Right lobe of liver (tissue), 6 donors: ENCODE measurements at regions not wholly inside any gene's neighbourhood (a gene's known extent, or its start where the extent isn't known, plus 50 kb on each side); places are given as distances from the start of the nearest gene placed in this dataset.

Source experiments
- ATAC-seq, 4 donors: fragments of 200-7000 bp; cut with Tn5 transposase; one replicate each; pipeline ENCODE4 v1.9.1; 2020; ENCODE audit warnings: mild to moderate bottlenecking in 4 of 4, moderate library complexity in 4 of 4
- DNase-seq, 3 donors: peaks; one replicate each; pipeline ENCODE4 v3.0.0-alpha.2; 2020
- H3K27ac ChIP-seq, 3 donors: fragments of 200-600 bp; one replicate each; pipeline ENCODE4 v1.8.0; 2022
- H3K27me3 ChIP-seq, 2 donors: fragments of 200-600 bp; one replicate each; pipeline ENCODE4 v1.8.0; 2022
- H3K36me3 ChIP-seq, 4 donors: fragments of 200-600 bp; sonication (generic) in 1 of 4; one replicate each; pipeline versions ENCODE4 v1.5.1 to v1.8.0; 2017 to 2022; ENCODE audit warnings: control low read depth in 1 of 4
- H3K4me1 ChIP-seq, 4 donors: fragments of 200-600 bp; sonication (generic) in 1 of 4; one replicate each; pipeline versions ENCODE4 v1.5.1 to v1.8.0; 2017 to 2022; ENCODE audit warnings: control low read depth in 1 of 4
- H3K4me3 ChIP-seq, 3 donors: fragments of 200-600 bp; one replicate each; pipeline ENCODE4 v1.8.0; 2022
- H3K9me3 ChIP-seq, 4 donors: fragments of 200-600 bp; sonication (generic) in 1 of 4; one replicate each; pipeline versions ENCODE4 v1.5.1 to v1.8.0; 2017 to 2022; ENCODE audit warnings: control low read depth in 1 of 4
- POLR2A ChIP-seq: fragments of 450-650 bp; IDR thresholded peaks from one replicate; pipeline ENCODE4 v1.6.1; 2017; ENCODE audit warnings: antibody characterized with exemption, mild to moderate bottlenecking
- WGBS: methylation state at CpG from one replicate; pipeline ENCODE4 v1.1.6; 2018; ENCODE audit warnings: low coverage, low lambda C conversion rate; ENCODE audit not compliant: insufficient coverage; ENCODE audit errors: missing lambda C conversion rate; 5-methylcytosine and 5-hydroxymethylcytosine counted together
- intact Hi-C, 2 donors: fragments of 100-400 bp; cut with DNase I; formaldehyde crosslinking; loops; one replicate each; pipeline versions ENCODE4 v1.11.2 to v1.14.1; 2022
- TF ChIP-seq, protein P1 (sequence below), 4 donors: fragments of 200-600 bp in 3 of 4; fragments of 450-650 bp in 1 of 4; IDR thresholded peaks; one replicate each; pipeline versions ENCODE4 v1.5.1 to v1.8.0; 2016 to 2022; ENCODE audit warnings: antibody characterized with exemption in 4 of 4, mild to moderate bottlenecking in 2 of 4
- donor health status: DM: no; HTN: yes; CAD: no.
- donor health status: DM: no; HTN: no; CAD: no.
- donor health status: DM: no; HTN: no; CAD: no.
- donor health status: DM: no; HTN: yes; CAD: no.
- donor health status: DM: no; HTN: yes; CAD: no.

DNA sequence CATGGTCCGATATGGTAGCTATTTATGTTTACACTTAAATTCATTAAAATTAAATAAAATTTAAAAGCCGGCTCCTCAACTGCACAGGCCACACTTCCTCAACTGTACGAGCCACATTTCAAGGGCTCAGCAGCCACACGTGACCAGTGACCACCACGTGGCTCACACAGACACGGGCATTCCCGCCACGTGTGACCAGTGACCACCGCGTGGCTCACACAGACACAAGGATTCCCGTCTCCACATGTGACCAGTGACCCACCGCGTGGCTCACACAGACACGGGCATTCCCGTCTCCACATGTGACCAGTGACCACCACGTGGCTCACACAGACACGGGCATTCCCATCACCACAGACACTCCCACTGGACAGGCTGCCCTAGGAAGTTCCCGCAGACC, 91.3 kb downstream of the PDGFA start:
- H3K36me3 ChIP-seq, result no peaks in the 10 kb centered on the region
- TF ChIP-seq, protein P1, sequence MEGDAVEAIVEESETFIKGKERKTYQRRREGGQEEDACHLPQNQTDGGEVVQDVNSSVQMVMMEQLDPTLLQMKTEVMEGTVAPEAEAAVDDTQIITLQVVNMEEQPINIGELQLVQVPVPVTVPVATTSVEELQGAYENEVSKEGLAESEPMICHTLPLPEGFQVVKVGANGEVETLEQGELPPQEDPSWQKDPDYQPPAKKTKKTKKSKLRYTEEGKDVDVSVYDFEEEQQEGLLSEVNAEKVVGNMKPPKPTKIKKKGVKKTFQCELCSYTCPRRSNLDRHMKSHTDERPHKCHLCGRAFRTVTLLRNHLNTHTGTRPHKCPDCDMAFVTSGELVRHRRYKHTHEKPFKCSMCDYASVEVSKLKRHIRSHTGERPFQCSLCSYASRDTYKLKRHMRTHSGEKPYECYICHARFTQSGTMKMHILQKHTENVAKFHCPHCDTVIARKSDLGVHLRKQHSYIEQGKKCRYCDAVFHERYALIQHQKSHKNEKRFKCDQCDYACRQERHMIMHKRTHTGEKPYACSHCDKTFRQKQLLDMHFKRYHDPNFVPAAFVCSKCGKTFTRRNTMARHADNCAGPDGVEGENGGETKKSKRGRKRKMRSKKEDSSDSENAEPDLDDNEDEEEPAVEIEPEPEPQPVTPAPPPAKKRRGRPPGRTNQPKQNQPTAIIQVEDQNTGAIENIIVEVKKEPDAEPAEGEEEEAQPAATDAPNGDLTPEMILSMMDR (IDR thresholded peaks at IDR 0.05), result no peak
- no peak for TF ChIP-seq POLR2A
- H3K4me3 ChIP-seq, result no peak overlapping the region
- DNase-seq (no peak), ATAC-seq (no peak)
- H3K27me3 ChIP-seq, result no peaks in the 10 kb centered on the region
- 90% methylated on average over 15 of the region's 18 CpGs for WGBS
- intact Hi-C loops, result no loop called here
- no peaks in the 10 kb centered on the region for H3K9me3 ChIP-seq
- no peaks in the 10 kb centered on the region for H3K4me1 ChIP-seq
- no peak overlapping the region for H3K27ac ChIP-seq

DNA sequence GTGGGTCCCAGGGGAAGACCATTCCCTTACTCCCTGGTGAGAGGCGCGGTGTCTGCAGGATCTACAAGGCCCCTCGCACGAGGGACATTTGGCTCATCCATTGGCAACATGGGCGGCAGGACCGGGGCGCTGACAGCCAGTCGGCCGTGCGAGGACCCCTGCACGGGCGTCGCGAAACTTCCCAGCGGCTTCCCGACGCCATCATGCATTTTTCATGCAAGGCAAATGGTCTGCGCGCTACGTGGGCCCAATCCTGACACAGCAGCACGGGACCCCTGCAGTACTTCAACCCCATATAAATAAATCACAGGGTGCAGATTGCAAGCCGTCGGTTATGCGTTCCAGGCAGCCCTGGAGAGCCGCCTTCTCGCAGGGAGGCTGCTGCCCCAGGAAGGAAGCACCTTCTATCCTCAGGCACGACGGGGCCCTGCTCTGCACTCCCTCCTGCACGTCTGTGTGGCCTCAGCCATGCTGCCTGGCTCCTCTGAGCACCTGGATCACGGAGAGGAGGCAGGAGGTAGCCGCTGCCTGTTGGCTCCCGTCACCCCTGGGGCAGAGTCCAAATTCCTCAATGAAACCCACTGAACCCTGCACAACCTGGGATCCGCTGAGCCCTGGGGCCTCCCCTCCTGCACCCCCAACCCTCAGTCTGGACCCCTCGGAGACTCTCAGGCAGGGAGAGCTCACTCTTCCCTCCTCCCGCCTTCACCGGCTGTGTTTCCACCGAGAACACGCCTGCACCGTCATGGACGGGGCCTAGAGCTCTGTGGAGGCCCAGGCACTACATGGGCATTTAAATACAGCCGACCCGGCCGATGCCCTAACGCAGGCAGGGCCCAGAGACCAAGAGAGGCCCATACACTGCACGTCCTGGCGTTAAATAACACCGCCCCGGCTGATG, 90.5 kb downstream of the PDGFA start:
- no peaks in the 10 kb centered on the region for H3K36me3 ChIP-seq
- no peaks in the 10 kb centered on the region for H3K27me3 ChIP-seq
- H3K4me1 ChIP-seq, result no peaks in the 10 kb centered on the region
- intact Hi-C loops, result no loop called here
- DNase-seq (no peak), ATAC-seq (no peak)
- H3K9me3 ChIP-seq, result no peaks in the 10 kb centered on the region
- TF ChIP-seq POLR2A, result no peak
- TF ChIP-seq, protein P1 (IDR thresholded peaks at IDR 0.05), result no peak
- WGBS, result 81% methylated on average over 13 of the region's 48 CpGs
- H3K27ac ChIP-seq, result no peak overlapping the region
- H3K4me3 ChIP-seq, result no peak overlapping the region

- intact Hi-C loops, result no loop called here
- Histone ChIP-seq H3K9me3 (no peaks in the 10 kb centered on the region), H3K4me3 (no peak overlapping the region), H3K27me3 (no peaks in the 10 kb centered on the region), H3K36me3 (no peaks in the 10 kb centered on the region), H3K4me1 (no peaks in the 10 kb centered on the region), H3K27ac (no peak overlapping the region)
- no CpG with 5 or more reads among the region's 20 CpGs for WGBS
- ATAC-seq, result no peak
- DNase-seq, result no peak
- no peak for TF ChIP-seq POLR2A
- TF ChIP-seq, protein P1 (IDR thresholded peaks at IDR 0.05), result no peak
These were observed 89.8 kb downstream of the PDGFA start for GRCh38 chr7:429828-430180.

- 65% methylated on average over 2 of the region's 24 CpGs for WGBS
- H3K4me1 ChIP-seq, result no peaks in the 10 kb centered on the region
- no peaks in the 10 kb centered on the region for H3K9me3 ChIP-seq
- H3K27ac ChIP-seq, result no peak overlapping the region
- DNase-seq (no peak), ATAC-seq (no peak)
- H3K36me3 ChIP-seq, result no peaks in the 10 kb centered on the region
- intact Hi-C loops, result no loop called here
- no peak overlapping the region for H3K4me3 ChIP-seq
- no peaks in the 10 kb centered on the region for H3K27me3 ChIP-seq
- no peak for TF ChIP-seq POLR2A
- TF ChIP-seq, protein P1 (IDR thresholded peaks at IDR 0.05), result no peak
These were observed 88.6 kb downstream of the PDGFA start for GRCh38 chr7:431041-431440.
